Esophagus muscularis mucosa (tissue), 4 donors: ENCODE measurements at regions not wholly inside any gene's neighbourhood (a gene's known extent, or its start where the extent isn't known, plus 50 kb on each side); places are given as distances from the start of the nearest gene placed in this dataset.
A peak's percentile ranks its signal among the peaks of the same experiment; 100 is the strongest.

Experiments used
- DNase-seq: peaks from one replicate; pipeline ENCODE4 v3.0.0-alpha.2; 2017; ENCODE audit errors: extremely low spot score
- H3K27ac ChIP-seq, 4 donors: fragments of 200-600 bp; sonication (generic); replicated peaks in 1 of 4; 1 replicate in 3 of 4; 2 replicates in 1 of 4; pipeline ENCODE4 v1.5.1; 2016 to 2019; ENCODE audit warnings: mild to moderate bottlenecking in 1 of 4
- H3K27me3 ChIP-seq, 4 donors: fragments of 200-600 bp; sonication (generic); one replicate each; pipeline versions ENCODE4 v1.5.1 to v1.6.0; 2016 to 2019
- H3K36me3 ChIP-seq, 4 donors: fragments of 200-600 bp; sonication (generic); one replicate each; pipeline ENCODE4 v1.5.1; 2016 to 2019
- H3K4me1 ChIP-seq, 4 donors: fragments of 200-600 bp; sonication (generic); one replicate each; pipeline ENCODE4 v1.5.1; 2016 to 2019
- H3K4me3 ChIP-seq, 4 donors: fragments of 200-600 bp; sonication (generic); 1 replicate in 2 of 4; 2 replicates in 2 of 4; pipeline ENCODE4 v1.5.1; 2016 to 2019; ENCODE audit warnings: mild to moderate bottlenecking in 4 of 4, moderate library complexity in 1 of 4
- H3K9me3 ChIP-seq, 4 donors: fragments of 200-600 bp; sonication (generic); 1 replicate in 3 of 4; 2 replicates in 1 of 4; pipeline ENCODE4 v1.5.1; 2016 to 2019
- EP300 ChIP-seq: sonication (generic); formaldehyde crosslinking; IDR thresholded peaks from one replicate; pipeline ENCODE4 v1.6.1; 2017; ENCODE audit warnings: antibody characterized with exemption
- POLR2A ChIP-seq: fragments of 450-650 bp; IDR thresholded peaks from one replicate; pipeline ENCODE4 v1.6.1; 2017; ENCODE audit warnings: antibody characterized with exemption, moderate library complexity, mild to moderate bottlenecking, low read depth
- POLR2AphosphoS5 ChIP-seq, 2 donors: sonication (generic); formaldehyde crosslinking; IDR thresholded peaks; one replicate each; pipeline ENCODE4 v1.6.1; 2017; ENCODE audit warnings: antibody characterized with exemption in 2 of 2
- WGBS: methylation state at CpG from one replicate; pipeline ENCODE4 v1.1.5; 2018; 5-methylcytosine and 5-hydroxymethylcytosine counted together
- intact Hi-C: fragments of 100-400 bp; cut with DNase I; formaldehyde crosslinking; loops from one replicate; pipeline ENCODE4 v1.15.1; 2023
- TF ChIP-seq, protein P1 (sequence below), 3 experiments: fragments of 200-600 bp in 2 of 3; fragments of 450-650 bp in 1 of 3; sonication (generic) in 2 of 3; IDR thresholded peaks; one replicate each; pipeline ENCODE4 v1.5.1; 2017 to 2019; ENCODE audit warnings: antibody characterized with exemption in 3 of 3, mild to moderate bottlenecking in 2 of 3, moderate library complexity in 1 of 3

DNA sequence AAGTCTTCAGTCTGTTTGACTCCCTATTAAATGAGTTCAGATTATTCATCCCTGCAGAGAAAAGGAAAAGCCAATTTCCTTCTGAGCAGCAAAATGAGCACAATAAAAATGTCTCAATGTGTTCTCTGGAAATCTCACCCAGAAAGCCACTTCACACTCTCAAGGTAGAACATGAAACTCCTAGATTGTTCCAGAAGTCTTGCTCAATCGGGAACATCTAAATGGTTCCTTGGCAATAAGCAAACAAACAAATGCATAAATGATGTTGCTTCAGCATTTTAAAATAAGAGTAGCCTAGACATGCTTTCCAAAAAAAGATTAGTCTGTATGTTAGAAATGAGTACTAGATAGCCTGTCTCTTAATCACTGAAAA, 59.7 kb upstream of the TNFRSF19 start:
- no peak for DNase-seq
- H3K4me3 ChIP-seq: no peak overlapping the region

DNA sequence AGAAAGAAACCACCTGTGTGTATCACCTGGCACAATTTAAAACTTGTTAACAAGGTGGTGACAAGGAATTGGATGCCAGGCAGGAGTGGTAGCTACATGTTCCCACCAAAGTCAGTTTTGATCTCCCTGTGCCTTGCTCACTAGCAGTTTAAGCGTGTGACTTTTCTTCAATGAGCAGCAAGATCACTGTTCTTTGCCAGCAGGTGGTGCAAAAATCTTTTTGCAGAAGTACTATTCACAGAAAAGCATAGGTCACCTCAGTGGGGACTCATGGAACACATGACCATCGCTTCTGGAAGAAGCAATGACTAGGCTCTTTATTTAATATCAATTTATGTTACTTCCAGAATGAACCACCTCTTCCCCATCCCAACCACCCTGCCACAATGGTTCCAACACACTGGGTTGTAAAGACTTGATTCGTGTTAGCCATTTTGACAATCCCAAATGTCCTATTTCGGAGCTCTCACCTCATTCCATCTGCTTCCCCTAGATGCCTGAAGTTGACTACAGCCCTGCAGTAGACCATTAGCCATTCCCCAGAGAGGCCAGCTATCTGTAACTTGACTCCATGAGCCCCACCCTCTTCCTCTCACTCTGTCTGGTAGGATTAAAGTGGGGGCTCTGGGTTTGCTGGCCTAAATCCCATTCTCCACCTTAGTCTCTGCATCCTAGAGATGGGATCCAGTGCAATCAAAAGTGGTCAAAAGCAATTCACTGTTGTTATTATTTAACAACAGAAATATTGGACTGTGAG, 59.1 kb upstream of the TNFRSF19 start:
- H3K9me3 ChIP-seq: no peaks in the 10 kb centered on the region
- no peaks in the 10 kb centered on the region for H3K36me3 ChIP-seq
- peaks cover 5 to 23% (median 16%) of the 10 kb centered on the region in 4 donors for H3K4me1 ChIP-seq
- 75% methylated on average over 4 of the region's 4 CpGs for WGBS
- H3K27me3 ChIP-seq: no peaks in the 10 kb centered on the region
- intact Hi-C loops: no loop called here
- DNase-seq: no peak
- TF ChIP-seq, protein P1, sequence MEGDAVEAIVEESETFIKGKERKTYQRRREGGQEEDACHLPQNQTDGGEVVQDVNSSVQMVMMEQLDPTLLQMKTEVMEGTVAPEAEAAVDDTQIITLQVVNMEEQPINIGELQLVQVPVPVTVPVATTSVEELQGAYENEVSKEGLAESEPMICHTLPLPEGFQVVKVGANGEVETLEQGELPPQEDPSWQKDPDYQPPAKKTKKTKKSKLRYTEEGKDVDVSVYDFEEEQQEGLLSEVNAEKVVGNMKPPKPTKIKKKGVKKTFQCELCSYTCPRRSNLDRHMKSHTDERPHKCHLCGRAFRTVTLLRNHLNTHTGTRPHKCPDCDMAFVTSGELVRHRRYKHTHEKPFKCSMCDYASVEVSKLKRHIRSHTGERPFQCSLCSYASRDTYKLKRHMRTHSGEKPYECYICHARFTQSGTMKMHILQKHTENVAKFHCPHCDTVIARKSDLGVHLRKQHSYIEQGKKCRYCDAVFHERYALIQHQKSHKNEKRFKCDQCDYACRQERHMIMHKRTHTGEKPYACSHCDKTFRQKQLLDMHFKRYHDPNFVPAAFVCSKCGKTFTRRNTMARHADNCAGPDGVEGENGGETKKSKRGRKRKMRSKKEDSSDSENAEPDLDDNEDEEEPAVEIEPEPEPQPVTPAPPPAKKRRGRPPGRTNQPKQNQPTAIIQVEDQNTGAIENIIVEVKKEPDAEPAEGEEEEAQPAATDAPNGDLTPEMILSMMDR (IDR thresholded peaks at IDR 0.05): peak in 1 of 3 experiments; percentile 29
- TF ChIP-seq EP300: no peak
- TF ChIP-seq POLR2A: no peak
- H3K4me3 ChIP-seq: no peak overlapping the region
- peak overlapping the region in 1 of 4 donors; percentile 12 for H3K27ac ChIP-seq

More for the DNA sequence above, 59.7 kb upstream of the TNFRSF19 start:
- peak overlapping the region in 1 of 4 donors; percentile 12 for H3K27ac ChIP-seq
- intact Hi-C loops: no loop called here
- peaks cover 11 to 24% (median 21%) of the 10 kb centered on the region in 4 donors for H3K4me1 ChIP-seq
- H3K9me3 ChIP-seq: no peaks in the 10 kb centered on the region
- TF ChIP-seq EP300 (no peak), POLR2A (no peak), POLR2AphosphoS5 (IDR thresholded peaks at IDR 0.05) (no peak)
- TF ChIP-seq, protein P1 (IDR thresholded peaks at IDR 0.05): no peak
- 55% methylated on average over 1 of the region's 1 CpG for WGBS
- H3K27me3 ChIP-seq: no peaks in the 10 kb centered on the region
- no peaks in the 10 kb centered on the region for H3K36me3 ChIP-seq

DNA sequence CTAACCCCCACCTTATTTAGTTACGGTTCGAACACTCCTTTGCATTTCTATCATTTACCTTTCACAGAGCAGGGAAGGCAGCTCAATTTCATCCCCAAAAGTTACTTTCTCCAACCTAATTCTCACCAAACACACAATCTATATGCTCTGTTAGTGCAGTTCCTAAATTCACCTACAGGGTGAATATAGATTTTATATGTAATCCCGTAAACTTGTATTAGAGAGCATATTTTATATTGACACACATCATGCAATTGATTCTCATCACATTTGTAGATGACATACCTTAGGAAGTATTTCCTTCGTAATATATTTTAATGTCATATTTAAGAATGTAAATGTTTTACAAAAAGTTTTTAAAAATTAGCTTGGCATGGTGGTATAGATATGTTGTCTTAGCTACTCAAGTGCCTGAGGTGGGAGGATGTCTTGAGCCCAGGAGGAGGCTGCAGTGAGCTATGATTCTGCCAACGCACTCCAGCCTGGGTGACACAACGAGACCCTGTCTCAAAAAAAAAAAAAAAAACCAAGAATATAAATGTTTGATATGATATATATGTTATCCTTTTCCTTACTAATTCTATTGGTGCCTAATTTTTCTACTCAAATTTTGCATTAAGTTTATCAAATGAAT, 57.3 kb upstream of the TNFRSF19 start:
- H3K9me3 ChIP-seq: no peaks in the 10 kb centered on the region
- H3K4me3 ChIP-seq: no peak overlapping the region
- WGBS: 94% methylated on average over 6 of the region's 6 CpGs
- intact Hi-C loops: no loop called here
- peaks cover 0 to 14% (median 8%) of the 10 kb centered on the region in 4 donors for H3K4me1 ChIP-seq
- H3K27me3 ChIP-seq: no peaks in the 10 kb centered on the region
- H3K27ac ChIP-seq: no peak overlapping the region
- no peak for DNase-seq
- H3K36me3 ChIP-seq: no peaks in the 10 kb centered on the region
- TF ChIP-seq, protein P1 (IDR thresholded peaks at IDR 0.05): peak in 1 of 3 experiments; percentile 20
- TF ChIP-seq POLR2A (no peak), POLR2AphosphoS5 (IDR thresholded peaks at IDR 0.05) (no peak)

DNA sequence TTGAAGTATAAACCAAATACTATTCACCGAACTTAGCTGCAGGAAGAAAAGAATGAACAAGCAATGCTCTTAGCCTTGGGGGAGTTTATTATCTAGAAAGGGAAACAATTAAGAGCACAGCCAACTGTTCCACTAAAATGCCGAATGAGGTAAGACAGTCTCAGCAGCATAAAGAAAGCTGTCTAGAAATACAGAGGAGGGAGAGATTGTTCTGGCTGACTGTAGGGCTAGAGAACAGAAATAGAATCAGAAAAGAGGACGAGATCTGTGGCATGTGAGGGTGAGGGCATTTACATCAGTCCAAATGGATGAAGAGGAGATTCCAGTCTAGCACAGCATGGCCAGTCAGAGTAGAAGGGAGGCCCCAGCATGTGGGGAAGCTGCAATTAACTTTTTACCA, 56.8 kb upstream of the TNFRSF19 start:
- H3K9me3 ChIP-seq: no peaks in the 10 kb centered on the region
- H3K36me3 ChIP-seq: no peaks in the 10 kb centered on the region
- TF ChIP-seq EP300: no peak
- 57% methylated on average over 3 of the region's 3 CpGs for WGBS
- intact Hi-C loops: no loop called here
- DNase-seq: no peak
- no peak overlapping the region for H3K27ac ChIP-seq
- peaks cover 0 to 14% (median 8%) of the 10 kb centered on the region in 4 donors for H3K4me1 ChIP-seq
- H3K4me3 ChIP-seq: no peak overlapping the region
- H3K27me3 ChIP-seq: no peaks in the 10 kb centered on the region

DNA sequence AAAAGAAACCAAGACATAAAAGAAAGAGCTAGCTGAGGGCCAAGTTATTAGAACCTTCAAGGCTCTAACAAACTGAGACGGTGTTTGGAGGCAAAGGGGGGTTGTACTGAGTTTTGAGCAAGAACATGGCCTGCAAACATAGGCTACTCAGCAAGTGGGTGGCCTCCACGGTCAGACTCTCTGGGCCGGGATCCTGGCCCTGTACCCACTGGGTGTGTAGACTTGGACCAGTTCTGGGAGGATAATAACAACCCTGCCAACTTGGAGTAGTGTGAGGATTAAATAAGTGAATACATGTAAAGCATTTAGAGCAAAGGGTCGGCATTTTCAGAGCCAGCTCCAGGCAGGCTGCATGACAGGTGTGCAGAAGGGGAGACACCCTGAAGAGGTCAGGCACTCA, 56.1 kb upstream of the TNFRSF19 start:
- Histone ChIP-seq H3K36me3 (no peaks in the 10 kb centered on the region), H3K27me3 (no peaks in the 10 kb centered on the region), H3K27ac (no peak overlapping the region), H3K9me3 (no peaks in the 10 kb centered on the region), H3K4me3 (no peak overlapping the region), H3K4me1 (peaks cover 0 to 14% (median 8%) of the 10 kb centered on the region in 4 donors)
- 83% methylated on average over 4 of the region's 4 CpGs for WGBS
- TF ChIP-seq, protein P1 (IDR thresholded peaks at IDR 0.05): no peak
- TF ChIP-seq POLR2A: no peak
- no peak for TF ChIP-seq POLR2AphosphoS5 (IDR thresholded peaks at IDR 0.05)
- no peak for TF ChIP-seq EP300
- intact Hi-C loops: no loop called here
- DNase-seq: no peak
